Thoracic aorta (tissue), 2 donors: ENCODE measurements at regions not wholly inside any gene's neighbourhood (a gene's known extent, or its start where the extent isn't known, plus 50 kb on each side); places are given as distances from the start of the nearest gene placed in this dataset.

Experiments used
- ATAC-seq: fragments of 150-250 bp; one replicate; pipeline ENCODE4 v1.8.0; 2017; ENCODE audit warnings: low read depth; ENCODE audit not compliant: insufficient number of reproducible peaks, low FRiP score
- DNase-seq: peaks from one replicate; pipeline ENCODE4 v3.0.0-alpha.2; 2020; ENCODE audit warnings: low spot score
- H3K27ac ChIP-seq, 2 donors: fragments of 200-600 bp; sonication (generic); 1 replicate in 1 of 2; 2 replicates in 1 of 2; pipeline ENCODE4 v1.5.1; 2016; ENCODE audit warnings: mild to moderate bottlenecking in 2 of 2, moderate library complexity in 2 of 2
- H3K27me3 ChIP-seq: fragments of 200-600 bp; sonication (generic); replicated peaks from 2 replicates; pipeline ENCODE4 v1.6.0; 2016; ENCODE audit warnings: mild to moderate bottlenecking; ENCODE audit not compliant: insufficient read depth
- H3K36me3 ChIP-seq: fragments of 200-600 bp; sonication (generic); one replicate; pipeline ENCODE4 v1.5.1; 2016
- H3K4me1 ChIP-seq, 2 donors: fragments of 200-600 bp; sonication (generic); 1 replicate in 1 of 2; 2 replicates in 1 of 2; pipeline versions ENCODE4 v1.5.1 to v1.6.0; 2016; ENCODE audit warnings: low read depth in 2 of 2, mild to moderate bottlenecking in 1 of 2; ENCODE audit not compliant: control insufficient read depth in 1 of 2
- H3K4me3 ChIP-seq: fragments of 200-600 bp; sonication (generic); 2 replicates; pipeline ENCODE4 v1.5.1; 2016; ENCODE audit warnings: mild to moderate bottlenecking
- H3K9me3 ChIP-seq: fragments of 200-600 bp; sonication (generic); 2 replicates; pipeline ENCODE4 v1.5.1; 2016
- CTCF ChIP-seq: fragments of 200-600 bp; sonication (generic); IDR thresholded peaks from one replicate; pipeline ENCODE4 v1.5.1; 2019; ENCODE audit warnings: antibody characterized with exemption

- no peak for TF ChIP-seq CTCF
- H3K27me3 ChIP-seq, result no peaks in the 10 kb centered on the region
- H3K4me1 ChIP-seq, result no peaks in the 10 kb centered on the region
- H3K36me3 ChIP-seq, result no peaks in the 10 kb centered on the region
- no peak for ATAC-seq
- DNase-seq, result no peak
- H3K27ac ChIP-seq, result no peak overlapping the region
- no peak overlapping the region for H3K4me3 ChIP-seq
- no peaks in the 10 kb centered on the region for H3K9me3 ChIP-seq
These were observed 560.5 kb downstream of the BCKDHB start for GRCh38 chr6:80667006-80667405.

GRCh38 chr6:80658926-80659325 lies 552.5 kb downstream of the BCKDHB start:
- no peak for TF ChIP-seq CTCF
- H3K4me1 ChIP-seq, result no peaks in the 10 kb centered on the region
- H3K36me3 ChIP-seq, result no peaks in the 10 kb centered on the region
- no peaks in the 10 kb centered on the region for H3K9me3 ChIP-seq
- H3K4me3 ChIP-seq, result no peak overlapping the region
- ATAC-seq, result no peak
- no peak for DNase-seq
- H3K27ac ChIP-seq, result no peak overlapping the region
- no peaks in the 10 kb centered on the region for H3K27me3 ChIP-seq

GRCh38 chr6:80647156-80647555 lies 540.7 kb downstream of the BCKDHB start:
- ATAC-seq, result no peak
- no peak overlapping the region for H3K27ac ChIP-seq
- TF ChIP-seq CTCF, result no peak
- peaks cover 8% of the 10 kb centered on the region for H3K9me3 ChIP-seq
- no peak overlapping the region for H3K4me3 ChIP-seq
- DNase-seq, result no peak
- H3K36me3 ChIP-seq, result no peaks in the 10 kb centered on the region
- H3K27me3 ChIP-seq, result no peaks in the 10 kb centered on the region
- no peaks in the 10 kb centered on the region for H3K4me1 ChIP-seq

GRCh38 chr6:80643881-80644280 lies 537.4 kb downstream of the BCKDHB start:
- H3K36me3 ChIP-seq, result no peaks in the 10 kb centered on the region
- ATAC-seq, result no peak
- no peak overlapping the region for H3K4me3 ChIP-seq
- H3K27ac ChIP-seq, result no peak overlapping the region
- peaks cover 0 to 4% of the 10 kb centered on the region in 2 donors for H3K4me1 ChIP-seq
- H3K27me3 ChIP-seq, result no peaks in the 10 kb centered on the region
- no peak for DNase-seq
- H3K9me3 ChIP-seq, result peaks cover 8% of the 10 kb centered on the region
- no peak for TF ChIP-seq CTCF

GRCh38 chr6:80642452-80642851 lies 536.0 kb downstream of the BCKDHB start:
- no peaks in the 10 kb centered on the region for H3K36me3 ChIP-seq
- no peak for TF ChIP-seq CTCF
- no peak for ATAC-seq
- H3K4me1 ChIP-seq, result peaks cover 0 to 8% of the 10 kb centered on the region in 2 donors
- no peak overlapping the region for H3K27ac ChIP-seq
- H3K4me3 ChIP-seq, result no peak overlapping the region
- H3K9me3 ChIP-seq, result peaks cover 8% of the 10 kb centered on the region
- no peak for DNase-seq
- no peaks in the 10 kb centered on the region for H3K27me3 ChIP-seq
